Activated CD8-positive, alpha-beta memory T cell treated with anti-CD3 and anti-CD28 coated beads for 4 hours (primary cell): ENCODE measurements at regions not wholly inside any gene's neighbourhood (a gene's known extent, or its start where the extent isn't known, plus 50 kb on each side); places are given as distances from the start of the nearest gene placed in this dataset.

ENCODE experiments used
- DNase-seq, 2 donors: peaks; one replicate each; pipeline ENCODE4 v3.0.0-alpha.2; 2020; ENCODE audit warnings: low read depth in 2 of 2

DNA sequence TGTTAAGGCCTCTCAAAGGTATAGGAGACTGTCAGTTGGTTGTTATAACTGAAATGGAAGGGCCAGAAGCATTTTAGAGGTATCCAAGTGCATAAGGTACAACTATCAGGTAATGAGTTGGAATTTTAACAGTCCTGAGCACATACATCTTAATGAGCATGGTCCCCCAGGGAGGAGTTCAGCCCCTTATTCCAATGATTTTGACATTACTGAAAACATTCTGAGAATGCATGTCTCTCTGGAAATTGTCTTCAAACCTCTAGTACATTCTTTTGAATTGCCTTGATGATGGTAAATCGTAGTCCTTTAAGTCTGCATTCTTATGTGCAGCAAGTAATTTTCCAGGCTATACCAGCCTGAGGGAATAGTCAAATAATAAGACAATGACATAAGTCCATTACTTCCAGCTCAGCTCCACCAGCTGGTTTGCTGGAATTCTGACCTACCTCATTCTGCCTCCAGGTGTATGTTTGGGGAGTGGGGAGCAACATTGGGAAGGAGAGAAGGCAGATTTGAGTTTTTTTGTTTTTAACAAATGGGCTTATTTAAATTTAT, 239.2 kb downstream of the MSRB3 start:
- no peak for DNase-seq

DNA sequence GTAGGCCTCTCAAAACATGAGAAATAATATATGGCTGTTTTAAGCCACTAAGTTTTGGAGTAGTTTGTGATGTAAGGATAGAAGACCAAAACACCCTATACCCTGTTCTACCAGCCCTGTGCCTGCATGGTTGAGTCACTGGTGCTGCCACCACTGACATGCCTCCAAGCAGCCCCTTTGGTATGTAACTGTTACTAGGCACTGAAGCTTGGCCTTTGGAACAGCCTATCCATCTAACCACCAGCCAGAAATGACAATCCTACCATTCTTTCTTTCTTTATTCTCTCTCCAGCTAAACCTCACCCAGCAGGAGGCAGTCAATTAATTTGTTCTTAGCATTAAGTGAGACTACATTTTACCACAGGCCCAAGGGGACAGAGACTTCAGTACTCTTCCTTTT, 240.3 kb downstream of the MSRB3 start:
- no peak for DNase-seq

DNA sequence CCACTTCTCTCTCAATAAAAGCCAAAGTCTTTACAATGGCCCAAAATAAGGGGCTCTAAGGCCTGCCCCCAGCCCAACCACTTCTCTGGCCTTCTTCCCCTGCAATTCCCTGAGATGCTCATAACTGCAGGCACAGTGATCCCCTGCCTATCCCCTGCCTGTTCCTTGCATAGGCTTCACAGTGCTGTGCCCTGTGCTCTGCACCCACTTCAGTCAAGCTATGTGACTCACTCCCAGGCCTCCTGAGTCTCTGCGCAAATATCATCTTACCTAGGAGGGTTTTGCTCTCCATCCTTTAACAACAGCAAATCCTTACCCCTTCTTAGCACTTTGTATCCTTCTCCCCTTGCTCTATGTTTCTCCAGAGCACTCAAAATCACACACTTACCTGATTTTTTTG, 242.2 kb downstream of the MSRB3 start:
- no peak for DNase-seq

DNA sequence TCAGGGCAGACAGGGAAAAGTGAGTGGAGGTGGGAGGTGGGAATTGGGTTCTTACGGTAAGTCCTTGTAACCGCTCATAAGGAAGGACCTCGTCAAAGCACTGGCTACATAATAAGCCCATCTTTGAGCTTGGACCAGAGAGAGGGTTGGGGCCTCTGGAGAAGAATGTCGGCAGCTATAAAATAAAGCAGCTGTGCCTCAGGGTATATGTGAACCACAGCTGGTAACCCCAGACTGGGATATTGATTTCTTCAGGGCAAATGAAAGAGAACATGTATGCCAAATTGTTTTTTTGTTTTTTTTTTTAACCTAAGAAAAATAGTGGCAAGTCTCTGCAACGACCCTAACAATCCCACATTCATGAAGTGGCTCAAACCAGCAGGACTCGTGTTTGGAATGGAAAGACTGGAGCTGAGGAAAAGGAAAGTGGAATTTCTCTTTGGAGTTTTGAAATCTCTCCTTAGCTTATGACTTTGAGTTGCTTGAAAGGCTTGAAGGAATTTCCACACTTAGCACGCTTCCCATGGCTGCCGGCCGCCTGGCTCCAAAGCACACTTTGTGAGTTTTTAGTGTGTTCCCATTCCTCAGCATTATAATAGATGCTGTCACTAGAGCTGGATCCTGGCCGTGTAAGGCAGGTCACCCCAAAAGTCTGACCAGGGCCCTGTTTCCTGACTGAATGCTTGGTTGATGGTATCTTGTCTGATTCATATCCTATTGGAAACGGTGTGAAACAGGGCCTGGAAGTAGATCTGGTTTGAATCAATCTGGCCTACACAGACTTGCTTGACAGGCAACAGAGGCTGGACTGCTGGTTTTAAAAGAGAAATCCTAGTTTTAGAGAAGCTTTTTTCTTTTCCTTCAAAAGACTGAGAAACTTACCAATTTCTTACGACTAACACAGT, 244.7 kb downstream of the MSRB3 start:
- no peak for DNase-seq

DNA sequence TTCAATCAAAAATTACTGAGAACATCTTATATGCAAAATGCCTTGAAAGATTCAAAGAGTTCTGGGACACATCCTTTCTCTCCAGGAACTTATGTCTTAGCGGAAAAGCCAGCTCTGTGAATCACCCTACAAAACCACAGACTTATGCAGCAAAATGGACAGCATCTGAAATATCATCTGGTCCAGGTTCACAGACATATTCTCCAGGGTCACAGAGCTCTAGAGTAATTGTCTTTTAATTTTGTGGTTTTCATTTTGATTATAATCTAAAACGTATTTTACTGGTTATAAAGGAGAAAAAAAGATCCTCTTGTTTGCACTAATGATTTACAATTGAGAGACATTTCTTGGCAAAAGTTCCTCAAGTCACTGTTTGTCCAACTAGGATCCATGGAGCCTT, 246.2 kb downstream of the MSRB3 start:
- DNase-seq: no peak

DNA sequence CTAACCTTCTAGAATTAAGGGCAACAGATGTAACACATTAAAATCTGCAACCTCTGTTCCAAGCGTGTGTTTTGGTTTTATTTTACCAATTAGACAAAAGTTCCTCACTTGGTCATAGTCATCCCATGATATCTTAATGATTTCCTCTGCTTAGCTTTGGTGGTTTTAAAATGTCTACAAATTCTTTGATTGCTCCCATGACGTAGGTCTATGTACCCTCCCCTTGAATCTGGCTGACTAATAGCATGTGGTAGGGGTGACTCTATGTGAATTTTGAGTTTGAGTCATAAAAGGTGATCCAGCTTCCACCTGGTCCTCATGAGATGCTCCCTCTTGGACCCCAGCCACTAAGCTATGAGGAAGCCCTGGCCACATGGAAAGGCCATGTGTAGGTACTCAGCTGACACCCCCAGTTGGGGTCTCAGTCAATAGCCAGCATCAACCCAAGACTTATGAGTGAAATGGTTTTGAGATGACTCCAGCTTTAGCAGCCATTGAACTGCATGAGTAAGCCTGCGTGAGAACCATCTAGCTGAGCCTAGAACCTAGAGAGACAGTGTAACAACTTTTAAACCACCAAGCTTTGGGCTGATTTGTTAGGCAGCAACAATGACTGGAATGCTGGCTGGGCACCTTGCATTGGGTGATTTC, 247.1 kb downstream of the MSRB3 start:
- no peak for DNase-seq

DNA sequence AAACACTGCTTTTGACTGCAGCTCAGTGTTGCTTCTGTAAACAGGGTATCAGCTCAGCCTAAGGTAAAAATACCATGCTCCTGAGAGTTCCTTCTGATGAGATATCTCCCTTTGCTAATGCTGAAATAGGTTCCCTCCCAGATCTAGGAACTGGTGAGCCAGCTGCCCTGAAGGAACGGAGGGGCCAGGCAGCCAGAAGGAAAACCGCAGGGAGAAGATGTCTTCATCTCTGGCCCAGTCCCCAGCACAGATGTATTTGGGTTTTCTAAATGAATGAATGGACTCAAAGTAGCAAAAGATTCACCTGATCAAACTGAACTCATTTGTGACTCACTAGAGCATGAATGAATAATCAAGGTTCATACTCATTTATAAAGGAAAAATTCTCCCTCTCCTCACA, 247.8 kb downstream of the MSRB3 start:
- DNase-seq: no peak

DNA sequence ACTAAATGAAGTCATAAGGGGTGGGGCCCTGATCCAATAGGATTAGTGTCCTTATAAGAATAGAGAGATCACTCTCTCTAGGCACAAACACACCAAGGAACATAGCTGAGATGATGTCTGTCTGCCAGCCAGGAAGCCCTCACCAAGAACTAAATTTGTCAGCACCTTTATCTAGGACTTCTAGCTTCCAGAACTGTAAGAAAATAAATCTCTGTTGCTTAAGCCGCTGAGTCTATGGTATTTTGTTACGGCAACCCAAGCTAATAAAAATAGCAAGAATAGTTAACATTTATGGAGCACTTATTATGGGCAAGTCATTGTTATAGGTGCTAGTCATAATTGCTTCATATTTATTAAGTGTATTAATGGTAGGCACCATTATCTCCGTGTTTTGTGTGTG, 249.6 kb downstream of the MSRB3 start:
- DNase-seq: no peak

DNA sequence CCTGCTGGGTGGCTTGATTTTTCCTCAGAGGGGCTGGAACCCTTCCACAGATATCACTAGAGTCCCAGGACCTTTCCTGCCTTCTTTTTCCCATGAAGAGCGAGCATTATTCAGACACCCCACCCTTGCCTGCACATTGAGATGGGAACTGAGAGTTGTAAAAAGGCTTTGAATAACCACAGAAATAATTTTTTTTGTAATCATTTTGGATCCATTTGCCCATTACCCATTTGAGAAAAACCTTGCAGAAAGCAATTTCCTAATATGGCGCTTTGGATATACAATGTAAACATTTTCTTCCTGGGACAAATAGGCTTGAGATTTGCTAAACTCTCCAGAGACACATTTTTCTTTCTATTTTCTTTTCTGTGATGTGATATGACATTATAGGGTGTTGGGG, 250.6 kb downstream of the MSRB3 start:
- DNase-seq: no peak

DNA sequence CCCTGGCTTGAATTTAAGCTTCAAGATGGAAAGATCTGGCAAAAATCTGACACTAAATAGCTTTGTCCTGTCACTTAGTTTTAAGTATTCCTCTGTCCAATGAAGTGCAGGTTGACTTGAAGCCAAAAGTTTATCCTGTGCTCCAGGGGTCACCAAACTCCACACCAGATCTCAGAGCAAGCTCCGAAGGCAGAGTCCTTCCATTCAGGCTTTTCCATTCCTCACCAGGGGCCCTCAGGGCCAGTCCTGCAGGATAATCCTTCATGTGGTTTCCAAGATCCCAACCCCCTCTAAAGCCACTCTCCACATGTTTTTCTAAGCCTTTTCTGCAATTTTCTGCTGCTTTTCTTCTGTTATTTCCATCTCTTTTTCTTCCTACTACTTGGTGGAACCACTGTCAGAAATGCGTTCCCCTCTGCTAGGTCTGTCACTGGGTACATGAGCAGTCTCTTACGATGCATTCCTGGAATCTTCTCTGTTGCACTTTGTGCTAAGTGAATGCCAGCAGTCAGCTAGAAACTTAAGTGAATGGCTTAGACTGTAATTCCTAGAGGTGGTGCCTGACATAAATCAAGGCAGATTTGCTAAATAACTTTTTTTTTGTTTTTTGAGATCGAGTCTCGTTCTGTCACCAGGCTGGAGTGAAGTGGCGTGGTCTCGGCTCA, 251.4 kb downstream of the MSRB3 start:
- DNase-seq: no peak

DNA sequence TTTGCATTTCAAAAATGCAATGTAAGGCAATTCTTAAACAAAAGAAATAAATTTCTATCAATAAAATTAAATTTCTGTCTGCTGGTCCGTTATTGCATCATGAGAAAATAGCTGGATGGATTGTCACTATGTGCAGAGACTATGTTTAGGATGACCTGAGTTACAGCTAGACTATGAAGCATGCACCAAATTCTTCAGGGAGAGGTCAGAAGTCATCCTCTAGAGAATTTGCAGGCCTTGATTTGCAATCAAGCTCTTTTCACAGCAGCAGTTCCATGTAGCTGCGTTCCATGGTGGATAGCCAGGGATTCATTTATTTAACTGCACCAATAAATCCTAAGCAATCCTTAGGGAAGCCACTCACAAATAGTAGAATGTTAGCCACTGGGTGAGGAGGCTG, 253.7 kb downstream of the MSRB3 start:
- no peak for DNase-seq

DNA sequence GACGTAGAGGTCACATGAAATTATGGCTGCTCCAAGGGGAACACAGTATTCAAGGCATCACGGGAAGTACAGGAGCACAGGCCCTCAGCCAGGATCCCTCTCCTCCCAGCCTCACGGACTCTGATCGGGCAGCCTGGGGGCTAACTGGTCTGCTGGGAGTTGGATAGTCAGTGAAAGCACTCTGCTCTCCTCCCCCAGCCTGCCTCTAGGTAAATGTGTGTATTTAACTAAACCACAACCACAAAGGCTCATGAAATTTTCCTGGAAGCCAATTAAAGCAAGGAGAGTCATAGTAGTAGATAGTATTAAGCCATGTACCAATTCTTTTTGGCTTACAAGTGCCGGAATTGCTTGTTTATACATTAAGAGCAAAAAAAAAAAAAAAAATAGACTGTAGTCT, 254.3 kb downstream of the MSRB3 start:
- DNase-seq: no peak

DNA sequence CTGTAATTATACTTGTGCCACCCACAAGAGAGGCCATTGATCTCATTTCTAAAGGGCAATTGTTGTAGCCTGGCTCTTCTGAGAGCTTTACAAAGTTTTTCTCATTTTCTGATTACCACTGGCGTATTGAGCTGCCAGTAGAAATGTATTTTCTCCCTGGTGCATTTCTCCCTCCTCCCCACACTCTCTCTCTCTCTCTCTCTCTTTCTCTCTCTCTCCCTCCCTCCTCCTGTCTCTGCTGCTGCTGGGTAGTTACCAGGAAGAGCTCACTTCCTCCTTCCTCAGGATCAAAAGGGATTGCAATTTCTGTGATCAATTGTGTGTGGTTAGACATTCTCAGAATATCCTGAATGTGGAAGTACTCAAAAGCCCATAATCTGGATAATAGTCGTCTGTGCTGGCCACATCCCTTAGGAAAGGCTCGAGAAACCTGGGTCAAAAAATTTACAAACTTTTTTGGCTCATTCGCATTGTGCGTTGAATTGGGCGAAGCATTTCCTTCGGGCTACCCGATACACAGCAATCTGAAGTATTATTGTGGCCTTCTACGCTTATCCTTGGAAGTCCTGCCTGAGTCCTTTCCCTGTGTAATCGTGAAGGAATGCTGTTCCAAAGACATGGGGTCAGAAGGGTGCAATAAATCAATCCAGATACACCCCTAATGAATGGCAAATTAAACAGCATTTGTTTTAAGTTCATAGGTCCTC, 254.8 kb downstream of the MSRB3 start:
- DNase-seq: no peak

DNA sequence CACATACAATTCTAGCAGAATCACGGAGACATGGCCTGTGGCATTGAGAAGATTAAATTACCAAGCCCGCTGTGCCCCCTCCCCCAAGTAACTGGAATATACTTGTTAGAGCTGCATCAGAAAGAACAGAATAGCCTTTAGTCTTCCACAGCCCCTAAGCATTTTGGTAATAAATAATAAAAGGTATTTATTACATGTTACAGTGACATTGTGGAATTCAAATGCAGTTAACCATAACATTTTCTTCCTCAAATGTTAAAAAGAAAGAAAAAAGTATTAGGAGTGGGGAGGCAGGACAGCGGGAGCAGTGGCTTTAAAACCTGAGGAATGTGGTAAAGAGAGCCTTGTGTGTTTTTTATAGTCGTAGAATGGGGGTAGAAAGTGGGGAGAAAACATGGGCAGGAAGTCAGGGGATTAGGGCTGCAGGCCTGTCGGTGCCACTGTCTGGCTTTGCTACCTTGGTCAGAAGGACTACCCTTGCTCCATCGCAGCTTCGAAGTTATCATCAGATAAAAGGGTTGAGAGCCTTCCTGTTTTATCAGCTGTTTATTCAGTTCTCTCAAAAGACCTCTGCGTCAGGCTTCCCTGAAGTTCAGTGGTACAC, 255.9 kb downstream of the MSRB3 start:
- no peak for DNase-seq

DNA sequence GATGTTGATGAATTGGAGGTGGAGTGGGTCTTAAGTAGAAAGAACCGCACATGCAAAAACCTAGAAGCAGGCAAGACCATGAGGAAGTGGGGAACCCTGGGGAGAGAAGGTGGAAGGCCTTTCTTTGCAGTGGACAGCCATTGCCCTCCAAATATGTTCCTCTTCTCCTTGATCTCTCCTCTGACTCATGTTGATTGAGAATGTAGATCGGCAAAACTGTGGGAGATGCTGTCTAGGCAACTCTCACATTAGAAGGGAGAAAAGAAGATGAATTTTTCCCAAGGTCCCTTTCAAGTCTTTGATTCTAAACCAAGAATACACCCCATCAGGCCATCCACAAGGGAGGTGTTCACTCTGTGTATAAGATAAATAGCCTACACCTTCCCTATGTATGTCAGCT, 257.5 kb downstream of the MSRB3 start:
- DNase-seq: no peak

DNA sequence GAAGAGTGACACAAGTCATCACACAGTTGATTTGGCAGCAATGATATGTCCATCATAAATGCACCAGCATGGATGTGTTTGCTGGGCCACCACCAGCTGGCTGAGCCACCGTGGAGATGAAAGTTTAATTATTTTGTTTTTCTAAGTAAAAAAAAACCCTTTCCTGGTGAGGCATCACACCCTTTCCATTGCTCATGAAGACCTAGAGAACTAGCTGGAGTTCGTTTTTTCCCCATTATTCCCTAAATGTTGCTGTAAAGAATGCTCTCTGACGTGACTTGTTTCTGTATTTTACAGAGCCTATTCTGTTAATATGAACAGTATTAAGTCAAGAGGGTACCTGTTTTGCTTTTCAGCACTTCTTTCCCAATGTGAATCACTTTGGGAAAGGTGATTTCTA, 257.9 kb downstream of the MSRB3 start:
- no peak for DNase-seq

DNA sequence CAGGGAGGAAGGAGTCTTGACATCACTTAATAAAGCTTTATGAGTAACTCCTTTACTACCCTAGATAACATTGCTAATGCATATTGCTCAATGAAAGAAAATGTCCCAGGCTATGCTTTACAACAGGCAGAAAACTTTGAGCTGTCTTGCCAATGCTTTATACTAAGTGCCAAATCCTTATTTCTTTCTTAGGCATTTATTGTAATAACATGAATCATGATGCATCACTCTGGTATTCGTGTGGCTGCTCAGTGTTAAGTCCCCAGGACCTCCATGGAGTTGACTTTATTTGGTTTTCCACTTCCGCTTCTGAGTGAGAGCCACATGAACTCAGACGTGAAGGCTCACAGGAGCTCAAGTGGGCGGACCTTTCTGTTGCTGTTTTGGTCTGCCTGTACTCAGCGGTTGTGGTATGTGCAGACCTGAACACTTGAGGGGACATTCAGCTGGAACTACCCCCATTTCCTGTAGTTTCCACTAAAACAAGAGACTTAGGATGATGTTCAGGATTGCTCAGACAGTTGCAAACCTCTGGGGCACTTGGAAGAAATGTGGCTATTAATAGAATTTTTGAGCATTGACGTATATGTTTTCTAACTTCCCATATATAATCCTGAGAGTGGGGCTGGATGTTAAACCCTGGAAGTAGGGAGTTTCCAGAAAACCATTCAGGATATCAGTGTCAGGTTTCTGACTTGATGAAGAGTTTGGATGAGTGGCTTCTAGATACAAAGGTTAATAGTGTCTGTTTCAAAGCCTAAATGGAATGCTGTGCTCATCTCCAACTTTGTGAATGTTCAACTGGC, 258.6 kb downstream of the MSRB3 start:
- DNase-seq: no peak

DNA sequence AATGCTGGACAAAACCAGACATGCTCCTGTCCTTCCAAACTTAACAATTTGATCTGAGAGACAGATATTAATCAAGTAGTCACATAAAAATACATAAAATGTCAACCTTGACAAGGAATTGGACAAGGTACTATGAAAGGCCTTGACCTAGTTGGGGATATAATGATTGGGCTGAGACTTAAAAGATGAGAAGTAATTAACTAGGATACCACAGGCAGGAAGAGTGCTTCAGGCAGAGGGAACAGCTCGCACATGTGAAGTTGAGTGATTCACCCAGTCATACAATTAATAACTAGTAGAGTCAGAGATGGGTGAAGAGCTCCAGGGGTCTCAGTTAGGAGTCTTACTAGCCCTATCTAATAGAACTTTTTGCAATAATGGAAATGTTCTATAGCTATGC, 259.5 kb downstream of the MSRB3 start:
- no peak for DNase-seq

DNA sequence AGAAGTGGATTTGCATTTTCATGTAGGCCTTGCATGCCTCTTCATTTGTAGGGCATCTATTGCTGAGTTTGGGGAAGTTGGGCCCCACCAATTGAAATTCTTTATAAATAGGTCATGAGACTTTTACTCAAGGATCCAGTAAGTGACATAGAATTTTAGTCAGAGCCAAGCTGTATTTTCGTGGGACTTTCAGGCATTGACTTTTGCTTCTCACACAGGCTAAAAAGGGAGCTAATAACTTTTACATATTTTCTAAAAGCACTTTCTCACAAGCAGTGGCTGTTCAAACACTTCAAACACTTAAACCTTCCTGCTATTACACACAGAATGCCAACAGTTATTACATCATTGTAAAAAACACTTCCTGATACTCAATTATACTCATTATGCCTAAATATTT, 260.5 kb downstream of the MSRB3 start:
- no peak for DNase-seq

DNA sequence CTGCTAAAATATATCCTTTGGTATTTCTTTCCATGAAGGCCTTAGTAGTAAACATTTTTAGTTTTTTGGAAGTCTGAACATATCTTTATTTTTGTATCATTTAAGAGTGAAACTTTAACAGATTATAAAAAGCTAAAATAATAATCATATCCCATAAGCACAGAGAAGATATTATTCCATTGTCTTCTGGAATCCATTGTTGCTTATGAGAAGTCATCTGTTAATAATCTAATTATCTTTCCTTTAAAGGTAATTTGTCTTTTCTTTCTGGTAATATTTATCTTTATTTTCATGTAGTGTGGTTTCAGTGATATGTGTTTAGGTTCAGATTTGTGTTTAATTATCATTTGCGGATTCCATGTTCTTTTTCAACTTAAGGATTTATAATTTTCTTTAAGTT, 261.7 kb downstream of the MSRB3 start:
- no peak for DNase-seq

DNA sequence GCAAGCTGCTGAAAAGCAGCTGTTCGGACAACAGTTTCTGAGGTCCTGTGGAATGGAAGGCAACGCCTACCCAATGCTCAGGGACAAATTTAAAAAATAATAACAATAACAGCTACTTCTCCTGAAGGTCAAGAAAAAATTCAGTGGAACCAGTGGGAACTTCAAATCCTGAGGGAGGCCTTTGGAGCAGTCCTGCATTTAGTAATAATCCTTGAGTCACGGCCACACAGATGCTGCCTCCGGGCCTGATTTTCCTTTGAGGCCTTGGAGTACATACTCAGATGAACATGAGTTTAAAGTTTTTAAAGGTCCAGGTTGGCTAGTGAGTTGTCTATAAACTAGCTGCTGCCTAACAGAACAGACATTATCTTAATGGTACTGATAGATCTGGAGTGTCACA, 268.0 kb downstream of the MSRB3 start:
- no peak for DNase-seq
